ENCODE measurements at regions not wholly inside any gene's neighbourhood (a gene's known extent, or its start where the extent isn't known, plus 50 kb on each side); places are given as distances from the start of the nearest gene placed in this dataset.

- H2BK20ac ChIP-seq (ENCODE audit: low read depth, low read length) = no peak overlapping the region
- H3K23ac ChIP-seq (ENCODE audit: low read depth, low read length) = no peak overlapping the region
- dilution Hi-C loops (cut with HindIII; ENCODE audit: low sequenced_read_pairs, unreplicated experiment) = no loop called here
- no peak overlapping the region for H2BK5ac ChIP-seq (ENCODE audit: low read depth, low read length, poor library complexity, severe bottlenecking)
- H2BK15ac ChIP-seq (ENCODE audit: low read depth, low read length) = no peak overlapping the region
- DNase-seq (no peak), ATAC-seq (ENCODE audit: low read depth) (no peak)
- H3K9me3 ChIP-seq (ENCODE audit: control insufficient read depth, insufficient read depth, low read length) = no peaks in the 10 kb centered on the region
- H3K14ac ChIP-seq (replicated peaks; ENCODE audit: low read depth, low read length) = no peak overlapping the region
- peak overlapping the region; percentile 17 for H2AFZ ChIP-seq (replicated peaks; ENCODE audit: low read length, poor library complexity)
- no peaks in the 10 kb centered on the region for H3K79me1 ChIP-seq (ENCODE audit: low read depth in 1 of 2, low read length in 2 of 2)
- no peak overlapping the region for H2AK5ac ChIP-seq (ENCODE audit: low read depth, low read length)
- no peak overlapping the region for H3K4me2 ChIP-seq (ENCODE audit: low read depth, low read length)
- no peaks in the 10 kb centered on the region for H3K4me1 ChIP-seq (ENCODE audit: control insufficient read depth, insufficient read depth, low read length)
- no peak overlapping the region for H3K9ac ChIP-seq (ENCODE audit: low read depth, low read length)
- H2BK120ac ChIP-seq (ENCODE audit: low read depth, low read length) = no peak overlapping the region
- H4K91ac ChIP-seq (ENCODE audit: insufficient read depth, low read depth, low read length) = no peak overlapping the region
- peaks cover 20% of the 10 kb centered on the region for H3K27me3 ChIP-seq (ENCODE audit: control insufficient read depth, insufficient read depth, low read length)
- H3K9me1 ChIP-seq (ENCODE audit: insufficient read depth, low read length) = no peaks in the 10 kb centered on the region
- no peak overlapping the region for H3K56ac ChIP-seq (ENCODE audit: extremely low read depth, insufficient read depth, low read length)
- H3K4me3 ChIP-seq (ENCODE audit: insufficient read depth, low read depth, low read length) = no peak overlapping the region
- H3K18ac ChIP-seq (ENCODE audit: low read depth, low read length) = no peak overlapping the region
- H3K27ac ChIP-seq (ENCODE audit: insufficient read depth, low read length) = no peak overlapping the region
- no peak overlapping the region for H4K8ac ChIP-seq (ENCODE audit: low read depth in 2 of 2, low read length in 2 of 2)
- no peaks in the 10 kb centered on the region for H4K20me1 ChIP-seq (ENCODE audit: insufficient read depth, low read length)
- in situ Hi-C loops (cut with MboI; ENCODE audit: low sequenced_read_pairs) = no loop called here
- no peak overlapping the region for H2AK9ac ChIP-seq (replicated peaks; ENCODE audit: low read depth, low read length, poor library complexity)
- ChIA-PET POLR2A (ENCODE audit: unreplicated experiment) (no interaction called here), CTCF (no interaction called here)
- no TSS peak for BruUV-seq (replicated peaks)
- TF ChIP-seq MAZ (IDR thresholded peaks at IDR 0.05; ENCODE audit: borderline replicate concordance, low read depth, low read length) = no peak
- TF ChIP-seq RFX5 (IDR thresholded peaks at IDR 0.05; ENCODE audit: low read depth, low read length) = no peak
- WGBS, 2 experiments (ENCODE audit: extremely low coverage in 2 of 2, insufficient read length in 1 of 2) = no CpG with 5 or more reads among the region's 5 CpGs
- no peak overlapping the region for H4K5ac ChIP-seq (ENCODE audit: low read depth, low read length)
- intact Hi-C loops (cut with micrococcal nuclease) = no loop called here
- no peaks in the 10 kb centered on the region for H3K36me3 ChIP-seq (ENCODE audit: control insufficient read depth, insufficient read depth, low read length)
- no peak overlapping the region for H3K4ac ChIP-seq (ENCODE audit: low read depth, low read length)
Observed at GRCh38 chrX:45903781-45904201, 641.4 kb downstream of the ZNF674 start.

Data from IMR-90 (cell line).